ENCODE measurements at regions not wholly inside any gene's neighbourhood (a gene's known extent, or its start where the extent isn't known, plus 50 kb on each side); places are given as distances from the start of the nearest gene placed in this dataset.

GRCh38 chr9:100852088-100852487 lies 176.4 kb upstream of the PLPPR1 start:
- no peak for DNase-seq (ENCODE audit: low spot score)
- TF ChIP-seq CTCF (IDR thresholded peaks at IDR 0.05; ENCODE audit: extremely low read depth, missing control alignments), result no peak

- TF ChIP-seq CTCF (IDR thresholded peaks at IDR 0.05; ENCODE audit: extremely low read depth, missing control alignments), result no peak
- no peak for DNase-seq (ENCODE audit: low spot score)
Observed at GRCh38 chr9:100856238-100856637, 172.3 kb upstream of the PLPPR1 start.

GRCh38 chr9:100865111-100865510 lies 163.4 kb upstream of the PLPPR1 start:
- no peak for TF ChIP-seq CTCF (IDR thresholded peaks at IDR 0.05; ENCODE audit: extremely low read depth, missing control alignments)
- no peak for DNase-seq (ENCODE audit: low spot score)

- no peak for DNase-seq (ENCODE audit: low spot score)
- no peak for TF ChIP-seq CTCF (IDR thresholded peaks at IDR 0.05; ENCODE audit: extremely low read depth, missing control alignments)
Observed at GRCh38 chr9:100865648-100866047, 162.9 kb upstream of the PLPPR1 start.

GRCh38 chr9:100869326-100869725 lies 159.2 kb upstream of the PLPPR1 start:
- no peak for TF ChIP-seq CTCF (IDR thresholded peaks at IDR 0.05; ENCODE audit: extremely low read depth, missing control alignments)
- DNase-seq (ENCODE audit: low spot score), result no peak

GRCh38 chr9:100879884-100880283 lies 148.6 kb upstream of the PLPPR1 start:
- TF ChIP-seq CTCF (IDR thresholded peaks at IDR 0.05; ENCODE audit: extremely low read depth, missing control alignments), result no peak
- DNase-seq (ENCODE audit: low spot score), result no peak

- DNase-seq (ENCODE audit: low spot score), result no peak
- TF ChIP-seq CTCF (IDR thresholded peaks at IDR 0.05; ENCODE audit: extremely low read depth, missing control alignments), result no peak
Observed at GRCh38 chr9:100880284-100880683, 148.2 kb upstream of the PLPPR1 start.

Data from GM20000 (cell line).